GM10266 (cell line): ENCODE measurements at regions not wholly inside any gene's neighbourhood (a gene's known extent, or its start where the extent isn't known, plus 50 kb on each side); places are given as distances from the start of the nearest gene placed in this dataset.

Source experiments
- DNase-seq: peaks from one replicate; pipeline ENCODE4 v3.0.0; 2012; ENCODE audit errors: extremely low spot score
- TF ChIP-seq, protein P1 (sequence below): IDR thresholded peaks from 2 replicates; pipeline ENCODE4 v1.5.1; 2012; ENCODE audit warnings: mild to moderate bottlenecking, low read depth; ENCODE audit not compliant: control insufficient read depth, insufficient read depth; ENCODE audit errors: missing control alignments

DNA sequence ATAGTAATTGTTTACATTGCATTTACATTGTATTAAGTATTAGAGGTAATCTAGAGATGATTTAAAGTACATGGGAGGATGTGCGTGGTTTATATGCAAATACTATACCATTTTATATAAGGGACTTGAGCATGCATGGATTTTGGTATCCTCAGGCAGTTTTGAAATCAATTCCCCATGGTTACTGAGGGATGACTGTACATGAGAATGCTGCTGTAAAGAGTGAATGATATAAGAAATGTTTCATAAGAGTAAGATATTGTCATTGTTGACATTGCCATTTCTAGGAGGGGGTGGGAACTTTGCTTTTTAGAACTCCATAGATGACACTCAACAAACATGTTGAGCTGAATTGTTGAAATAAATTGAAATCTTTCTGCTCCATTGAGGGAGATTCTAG, 185.0 kb downstream of the SEMA6A start:
- TF ChIP-seq, protein P1, sequence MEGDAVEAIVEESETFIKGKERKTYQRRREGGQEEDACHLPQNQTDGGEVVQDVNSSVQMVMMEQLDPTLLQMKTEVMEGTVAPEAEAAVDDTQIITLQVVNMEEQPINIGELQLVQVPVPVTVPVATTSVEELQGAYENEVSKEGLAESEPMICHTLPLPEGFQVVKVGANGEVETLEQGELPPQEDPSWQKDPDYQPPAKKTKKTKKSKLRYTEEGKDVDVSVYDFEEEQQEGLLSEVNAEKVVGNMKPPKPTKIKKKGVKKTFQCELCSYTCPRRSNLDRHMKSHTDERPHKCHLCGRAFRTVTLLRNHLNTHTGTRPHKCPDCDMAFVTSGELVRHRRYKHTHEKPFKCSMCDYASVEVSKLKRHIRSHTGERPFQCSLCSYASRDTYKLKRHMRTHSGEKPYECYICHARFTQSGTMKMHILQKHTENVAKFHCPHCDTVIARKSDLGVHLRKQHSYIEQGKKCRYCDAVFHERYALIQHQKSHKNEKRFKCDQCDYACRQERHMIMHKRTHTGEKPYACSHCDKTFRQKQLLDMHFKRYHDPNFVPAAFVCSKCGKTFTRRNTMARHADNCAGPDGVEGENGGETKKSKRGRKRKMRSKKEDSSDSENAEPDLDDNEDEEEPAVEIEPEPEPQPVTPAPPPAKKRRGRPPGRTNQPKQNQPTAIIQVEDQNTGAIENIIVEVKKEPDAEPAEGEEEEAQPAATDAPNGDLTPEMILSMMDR, result no peak
- DNase-seq, result no peak

DNA sequence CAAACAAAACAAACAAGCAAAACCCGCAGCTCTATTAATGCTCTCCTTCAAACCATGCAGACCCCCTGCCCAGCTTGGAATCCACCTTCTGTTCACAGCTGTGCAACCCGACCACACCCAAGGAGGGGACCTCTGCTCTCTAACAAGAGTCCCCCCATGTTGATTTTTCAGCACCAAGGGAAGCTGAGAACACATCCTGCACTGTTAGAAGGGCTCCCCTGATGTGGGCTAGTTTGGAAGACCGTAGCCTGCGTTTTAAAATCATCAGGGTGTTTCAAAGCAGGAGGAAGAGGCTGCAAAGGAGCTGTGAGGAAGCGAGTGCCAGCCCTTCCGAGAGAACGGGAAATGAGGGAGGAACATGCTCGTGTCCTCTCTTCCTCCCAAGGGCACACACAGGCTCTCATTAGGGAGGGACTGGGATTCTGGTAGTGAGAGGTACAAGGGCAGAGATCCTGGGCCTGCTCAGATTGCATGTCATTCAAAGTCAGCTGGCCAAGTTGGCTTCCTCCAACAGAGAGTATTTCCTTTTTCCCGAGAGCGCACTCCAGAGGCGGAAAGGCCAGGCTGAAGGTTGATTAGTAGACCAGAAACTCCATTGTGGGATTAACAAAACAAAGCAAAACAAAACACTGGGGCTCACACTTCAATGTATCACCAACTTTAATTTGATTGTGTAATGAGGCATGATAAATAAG, 185.9 kb downstream of the SEMA6A start:
- TF ChIP-seq, protein P1, result no peak
- DNase-seq, result no peak

DNA sequence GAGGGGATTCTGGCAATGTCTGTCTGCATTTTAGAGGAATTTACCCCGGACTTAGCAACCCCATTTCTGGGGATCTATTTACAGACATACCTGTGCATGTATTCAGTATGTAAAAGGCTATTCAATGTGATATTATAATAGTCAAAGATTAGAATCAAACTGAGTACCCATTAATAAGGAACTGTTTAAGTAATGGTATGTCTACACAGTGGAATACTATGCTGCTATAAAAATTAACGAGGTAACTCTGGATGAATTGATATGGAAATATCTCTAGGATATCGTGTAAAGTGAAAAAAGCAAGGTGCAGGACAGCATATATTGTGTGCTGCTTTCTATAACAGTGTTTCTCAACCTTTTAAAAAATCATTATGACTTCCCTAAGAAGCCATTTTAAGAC, 186.9 kb downstream of the SEMA6A start:
- TF ChIP-seq, protein P1, result no peak
- DNase-seq, result no peak

DNA sequence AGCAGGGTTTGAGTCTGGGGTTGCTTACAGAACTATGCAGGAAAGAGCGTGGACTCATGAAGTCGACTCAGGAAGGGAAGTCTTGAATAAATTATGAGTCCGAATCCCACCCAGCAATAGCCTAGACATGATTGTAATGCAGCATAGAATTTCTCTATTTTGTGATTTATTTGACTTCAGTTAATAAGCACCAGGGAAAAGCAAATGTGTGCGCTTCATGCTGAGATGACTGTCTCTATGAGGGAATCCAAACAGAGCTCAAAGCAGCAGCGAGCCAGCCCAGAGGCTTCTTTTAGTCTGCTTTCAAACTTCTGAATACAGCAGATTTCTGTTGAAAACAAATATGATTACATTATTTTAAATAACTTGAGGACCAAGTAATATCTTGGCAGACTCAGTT, 188.0 kb downstream of the SEMA6A start:
- no peak for DNase-seq
- TF ChIP-seq, protein P1, result no peak

DNA sequence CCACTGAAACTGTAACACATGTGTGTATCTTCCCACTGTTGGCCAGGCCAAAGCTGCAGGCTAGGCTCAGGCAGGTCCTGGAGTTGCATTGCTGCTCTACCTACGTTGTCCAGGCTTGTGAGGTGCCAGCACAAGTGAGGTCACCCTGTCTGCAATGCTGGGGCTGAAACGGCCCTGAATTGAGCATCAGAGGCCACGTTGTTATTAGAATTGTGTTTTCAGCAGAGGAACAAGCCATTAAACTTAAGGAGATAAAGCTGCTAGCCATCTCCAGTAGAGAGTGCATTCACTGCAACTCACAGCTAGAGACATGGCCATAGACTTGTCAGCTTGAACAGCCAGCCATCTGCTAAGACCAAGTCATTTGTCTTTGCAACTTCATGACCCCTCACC, 191.8 kb downstream of the SEMA6A start:
- TF ChIP-seq, protein P1, result no peak
- DNase-seq, result no peak

DNA sequence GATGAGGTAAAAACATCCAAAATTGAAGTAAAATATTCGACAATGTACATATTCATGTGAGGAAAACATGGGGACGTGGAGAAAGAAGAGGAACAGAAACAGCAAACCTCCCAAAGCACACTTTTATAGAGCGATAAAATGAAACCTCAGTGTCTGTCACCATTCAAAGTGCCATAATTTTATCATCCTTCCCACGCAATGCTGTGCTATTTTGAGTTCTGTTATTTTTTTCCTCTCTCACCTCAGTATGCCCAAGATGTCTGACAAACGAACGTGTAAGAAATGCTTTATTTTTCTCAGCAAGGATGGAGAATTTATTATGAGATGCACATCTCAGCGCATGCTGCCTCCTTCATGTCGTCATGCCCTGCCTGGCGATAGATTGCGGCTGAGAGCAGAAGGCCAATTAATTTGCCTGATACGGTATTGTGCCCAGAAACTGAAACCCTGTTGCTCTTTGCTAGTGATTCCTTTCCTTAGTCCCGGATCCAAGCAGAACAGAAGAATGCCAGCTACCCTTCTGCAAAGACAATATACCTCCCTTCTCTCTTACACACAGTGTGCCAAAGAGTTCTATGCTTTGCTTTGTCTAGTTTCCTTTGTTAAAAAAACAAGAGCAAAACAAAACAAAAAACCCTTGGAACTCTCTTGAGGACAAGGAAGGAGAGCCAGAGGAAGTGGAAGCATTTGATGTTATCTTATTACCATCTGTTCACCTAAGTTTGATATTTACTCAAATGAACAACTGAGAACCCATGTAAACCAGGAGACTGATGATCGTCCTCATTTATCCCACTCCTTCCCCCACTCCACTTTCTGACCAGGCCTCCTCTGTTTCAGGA, 192.4 kb downstream of the SEMA6A start:
- no peak for DNase-seq
- TF ChIP-seq, protein P1, result no peak

DNA sequence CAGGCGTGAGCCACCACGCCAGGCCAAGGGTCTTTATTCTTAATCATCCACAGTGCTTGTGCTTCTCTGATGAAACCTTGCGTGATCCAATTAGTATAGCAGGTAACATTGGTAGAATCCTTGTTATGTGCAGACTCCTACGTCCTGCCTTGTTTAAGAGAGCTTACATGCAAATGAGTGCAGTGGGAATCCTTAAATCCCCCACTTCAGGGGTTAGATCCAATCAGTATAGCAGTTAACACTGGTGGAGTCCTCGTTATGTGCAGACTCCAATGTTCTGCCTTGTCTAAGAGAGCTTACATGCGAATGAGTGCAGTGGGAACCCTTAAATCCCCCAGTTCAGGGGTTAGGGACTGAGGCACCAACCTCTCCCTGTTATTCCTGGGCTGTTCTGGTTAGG, 193.4 kb downstream of the SEMA6A start:
- DNase-seq, result no peak
- TF ChIP-seq, protein P1, result no peak
